SU-DHL-6 (cell line): ENCODE measurements at regions not wholly inside any gene's neighbourhood (a gene's known extent, or its start where the extent isn't known, plus 50 kb on each side); places are given as distances from the start of the nearest gene placed in this dataset.

ENCODE experiments used
- EZH2phosphoT487 ChIP-seq: fragments of 200-600 bp; sonication (generic), shearing (Covaris generic); conservative IDR thresholded peaks from 2 replicates; pipeline ENCODE4 v1.6.1; 2018; ENCODE audit warnings: mild to moderate bottlenecking, antibody characterized with exemption, low read length, moderate library complexity, mixed read lengths
- TF ChIP-seq, protein P1 (sequence below): fragments of 200-600 bp; sonication (generic); IDR thresholded peaks from one replicate; pipeline ENCODE4 v1.5.1; 2017; ENCODE audit warnings: antibody characterized with exemption, mild to moderate bottlenecking, low read length, moderate library complexity; ENCODE audit not compliant: insufficient read depth, poor library complexity, severe bottlenecking

DNA sequence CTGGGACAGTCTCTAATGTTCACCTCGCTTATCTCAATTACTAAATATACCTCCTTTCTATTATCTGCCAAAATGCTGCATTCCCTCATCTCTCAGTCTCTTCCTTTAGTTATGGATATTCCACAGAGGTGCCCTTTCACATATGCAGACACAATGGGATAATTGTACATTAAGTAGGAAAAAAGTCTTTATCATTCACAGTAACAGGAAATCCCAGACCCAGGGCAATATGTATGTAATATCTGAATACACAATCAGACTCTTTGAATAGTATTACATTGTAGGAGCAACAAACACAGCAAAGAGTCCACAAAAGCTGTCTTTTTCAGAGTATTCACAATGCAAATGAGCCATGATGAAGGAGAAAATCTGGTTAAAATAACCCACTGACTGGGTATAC lies 1399.0 kb upstream of the ZEB2 start:
- TF ChIP-seq, protein P1, sequence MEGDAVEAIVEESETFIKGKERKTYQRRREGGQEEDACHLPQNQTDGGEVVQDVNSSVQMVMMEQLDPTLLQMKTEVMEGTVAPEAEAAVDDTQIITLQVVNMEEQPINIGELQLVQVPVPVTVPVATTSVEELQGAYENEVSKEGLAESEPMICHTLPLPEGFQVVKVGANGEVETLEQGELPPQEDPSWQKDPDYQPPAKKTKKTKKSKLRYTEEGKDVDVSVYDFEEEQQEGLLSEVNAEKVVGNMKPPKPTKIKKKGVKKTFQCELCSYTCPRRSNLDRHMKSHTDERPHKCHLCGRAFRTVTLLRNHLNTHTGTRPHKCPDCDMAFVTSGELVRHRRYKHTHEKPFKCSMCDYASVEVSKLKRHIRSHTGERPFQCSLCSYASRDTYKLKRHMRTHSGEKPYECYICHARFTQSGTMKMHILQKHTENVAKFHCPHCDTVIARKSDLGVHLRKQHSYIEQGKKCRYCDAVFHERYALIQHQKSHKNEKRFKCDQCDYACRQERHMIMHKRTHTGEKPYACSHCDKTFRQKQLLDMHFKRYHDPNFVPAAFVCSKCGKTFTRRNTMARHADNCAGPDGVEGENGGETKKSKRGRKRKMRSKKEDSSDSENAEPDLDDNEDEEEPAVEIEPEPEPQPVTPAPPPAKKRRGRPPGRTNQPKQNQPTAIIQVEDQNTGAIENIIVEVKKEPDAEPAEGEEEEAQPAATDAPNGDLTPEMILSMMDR = no peak
- TF ChIP-seq EZH2phosphoT487 = no peak
